WTC11 (cell line): ENCODE measurements at regions not wholly inside any gene's neighbourhood (a gene's known extent, or its start where the extent isn't known, plus 50 kb on each side); places are given as distances from the start of the nearest gene placed in this dataset.

Experiments
- ATAC-seq: fragments of 200-7000 bp; cut with Tn5 transposase; 2 replicates; pipeline ENCODE4 v1.10.0; 2021; ENCODE audit warnings: mild to moderate bottlenecking, moderate library complexity
- CTCF ChIA-PET: fragments of 300-600 bp; sonication (Branson Sonifier 250); formaldehyde crosslinking; loops from one replicate; lab custom pipeline; 2021; ENCODE audit warnings: antibody characterized with exemption; lab: Charles Lee
- POLR2A ChIA-PET: fragments of 350-600 bp; sonication (Branson Sonifier 250); formaldehyde crosslinking; loops from one replicate; lab custom pipeline; 2021; ENCODE audit warnings: antibody characterized with exemption; lab: Charles Lee
- DNase-seq: peaks from one replicate; pipeline ENCODE4 v3.0.0; 2021; ENCODE audit warnings: low spot score
- H3K27ac Mint-ChIP-seq: 2 replicates; pipeline ENCODE4 v1.8.0; 2021; ENCODE audit warnings: mixed read lengths
- H3K27me3 Mint-ChIP-seq: 2 replicates; pipeline ENCODE4 v1.8.0; 2021; ENCODE audit warnings: low read depth, mild to moderate bottlenecking, moderate library complexity, mixed read lengths
- H3K36me3 Mint-ChIP-seq: 2 replicates; pipeline ENCODE4 v1.8.0; 2021; ENCODE audit warnings: mixed read lengths
- H3K4me1 Mint-ChIP-seq: 2 replicates; pipeline ENCODE4 v1.8.0; 2022; ENCODE audit warnings: mixed read lengths
- H3K4me3 Mint-ChIP-seq: 2 replicates; pipeline ENCODE4 v1.8.0; 2021; ENCODE audit warnings: mild to moderate bottlenecking, moderate library complexity, mixed read lengths
- H3K9me3 Mint-ChIP-seq: 2 replicates; pipeline ENCODE4 v1.8.0; 2021; ENCODE audit warnings: mixed read lengths
- CBFB ChIP-seq: sonication (generic); formaldehyde crosslinking; IDR thresholded peaks from 2 replicates; pipeline ENCODE4 v1.8.1; 2022; ENCODE audit warnings: mild to moderate bottlenecking, low read depth, missing genetic modification reagents
- GABPB1 ChIP-seq: sonication (generic); formaldehyde crosslinking; IDR thresholded peaks from 2 replicates; pipeline ENCODE4 v1.8.1; 2023; ENCODE audit warnings: mild to moderate bottlenecking, missing genetic modification reagents
- JAZF1 ChIP-seq: fragments of 250-450 bp; sonication (Bioruptor Pico); IDR thresholded peaks from 2 replicates; pipeline ENCODE4 v1.9.0; 2021; ENCODE audit warnings: moderate library complexity, mild to moderate bottlenecking, inconsistent platforms
- RORB ChIP-seq: fragments of 250-450 bp; sonication (Bioruptor Pico); IDR thresholded peaks from 2 replicates; pipeline ENCODE4 v1.9.0; 2021; ENCODE audit warnings: mild to moderate bottlenecking
- TEAD1 ChIP-seq: sonication (generic); formaldehyde crosslinking; IDR thresholded peaks from 2 replicates; pipeline ENCODE4 v1.8.0; 2022; ENCODE audit warnings: mild to moderate bottlenecking, missing genetic modification reagents
- ZNF219 ChIP-seq: sonication (generic); formaldehyde crosslinking; IDR thresholded peaks from 2 replicates; pipeline ENCODE4 v1.8.0; 2023; ENCODE audit warnings: missing genetic modification reagents, mild to moderate bottlenecking, borderline replicate concordance
- ZNF232 ChIP-seq: sonication (generic); formaldehyde crosslinking; IDR thresholded peaks from 2 replicates; pipeline ENCODE4 v1.8.0; 2022; ENCODE audit warnings: mild to moderate bottlenecking, missing genetic modification reagents
- TF ChIP-seq, protein P1 (sequence below): sonication (generic); formaldehyde crosslinking; IDR thresholded peaks from 2 replicates; pipeline ENCODE4 v1.8.0; 2022; ENCODE audit warnings: mild to moderate bottlenecking, missing genetic modification reagents
- TF ChIP-seq, protein P2 (sequence below): sonication (generic); formaldehyde crosslinking; IDR thresholded peaks from 2 replicates; pipeline ENCODE4 v1.8.1; 2022; ENCODE audit warnings: mild to moderate bottlenecking, missing genetic modification reagents, moderate library complexity, borderline replicate concordance
- TF ChIP-seq, protein P3 (sequence below): fragments of 200-600 bp; IDR thresholded peaks from 2 replicates; pipeline ENCODE4 v1.8.0; 2022; ENCODE audit warnings: antibody characterized with exemption
- TF ChIP-seq, protein P4 (sequence below): sonication (generic); formaldehyde crosslinking; IDR thresholded peaks from 2 replicates; pipeline ENCODE4 v1.8.0; 2023; ENCODE audit warnings: missing genetic modification reagents, mild to moderate bottlenecking, borderline replicate concordance
- TF ChIP-seq, protein P5 (sequence below): fragments of 250-450 bp; sonication (Bioruptor Pico); IDR thresholded peaks from 2 replicates; pipeline ENCODE4 v2.1.2; 2022; ENCODE audit warnings: mild to moderate bottlenecking, moderate library complexity
- TF ChIP-seq, protein P6 (sequence below): sonication (generic); formaldehyde crosslinking; IDR thresholded peaks from 2 replicates; pipeline ENCODE4 v1.8.1; 2022; ENCODE audit warnings: missing genetic modification reagents, borderline replicate concordance

DNA sequence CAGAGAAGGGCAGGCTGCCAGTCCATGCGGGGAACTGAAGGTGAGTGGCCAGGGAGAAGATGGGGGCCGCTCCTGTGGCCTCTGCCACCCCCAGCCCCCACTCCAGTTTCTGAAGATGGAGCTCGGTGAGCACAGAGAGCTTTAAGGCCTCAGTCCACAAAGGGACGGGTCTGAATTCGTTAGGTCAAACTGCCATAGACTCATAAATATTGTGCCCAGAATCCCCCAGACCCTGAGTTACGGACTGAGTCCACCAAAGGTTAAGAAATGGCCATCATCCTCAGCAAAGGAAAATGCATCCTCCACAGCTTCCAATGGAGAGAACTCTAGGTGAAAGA, 344.2 kb downstream of the BUD13 start:
- DNase-seq (no peak), ATAC-seq (no peak)
- Mint-ChIP-seq H3K4me1 (peaks cover 22% of the 10 kb centered on the region), H3K27ac (no peak overlapping the region), H3K4me3 (no peak overlapping the region), H3K27me3 (no peaks in the 10 kb centered on the region; the same call in 1 of the 2 replicates), H3K36me3 (no peaks in the 10 kb centered on the region), H3K9me3 (no peaks in the 10 kb centered on the region)
- TF ChIP-seq, protein P1, sequence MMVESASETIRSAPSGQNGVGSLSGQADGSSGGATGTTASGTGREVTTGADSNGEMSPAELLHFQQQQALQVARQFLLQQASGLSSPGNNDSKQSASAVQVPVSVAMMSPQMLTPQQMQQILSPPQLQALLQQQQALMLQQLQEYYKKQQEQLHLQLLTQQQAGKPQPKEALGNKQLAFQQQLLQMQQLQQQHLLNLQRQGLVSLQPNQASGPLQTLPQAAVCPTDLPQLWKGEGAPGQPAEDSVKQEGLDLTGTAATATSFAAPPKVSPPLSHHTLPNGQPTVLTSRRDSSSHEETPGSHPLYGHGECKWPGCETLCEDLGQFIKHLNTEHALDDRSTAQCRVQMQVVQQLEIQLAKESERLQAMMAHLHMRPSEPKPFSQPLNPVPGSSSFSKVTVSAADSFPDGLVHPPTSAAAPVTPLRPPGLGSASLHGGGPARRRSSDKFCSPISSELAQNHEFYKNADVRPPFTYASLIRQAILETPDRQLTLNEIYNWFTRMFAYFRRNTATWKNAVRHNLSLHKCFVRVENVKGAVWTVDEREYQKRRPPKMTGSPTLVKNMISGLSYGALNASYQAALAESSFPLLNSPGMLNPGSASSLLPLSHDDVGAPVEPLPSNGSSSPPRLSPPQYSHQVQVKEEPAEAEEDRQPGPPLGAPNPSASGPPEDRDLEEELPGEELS (CRISPR knock-in tag), result no peak
- no peak for TF ChIP-seq JAZF1
- no peak for TF ChIP-seq GABPB1 (CRISPR knock-in tag)
- no peak for TF ChIP-seq RORB (CRISPR knock-in tag)
- TF ChIP-seq, protein P2, sequence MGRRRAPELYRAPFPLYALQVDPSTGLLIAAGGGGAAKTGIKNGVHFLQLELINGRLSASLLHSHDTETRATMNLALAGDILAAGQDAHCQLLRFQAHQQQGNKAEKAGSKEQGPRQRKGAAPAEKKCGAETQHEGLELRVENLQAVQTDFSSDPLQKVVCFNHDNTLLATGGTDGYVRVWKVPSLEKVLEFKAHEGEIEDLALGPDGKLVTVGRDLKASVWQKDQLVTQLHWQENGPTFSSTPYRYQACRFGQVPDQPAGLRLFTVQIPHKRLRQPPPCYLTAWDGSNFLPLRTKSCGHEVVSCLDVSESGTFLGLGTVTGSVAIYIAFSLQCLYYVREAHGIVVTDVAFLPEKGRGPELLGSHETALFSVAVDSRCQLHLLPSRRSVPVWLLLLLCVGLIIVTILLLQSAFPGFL (CRISPR knock-in tag), result no peak
- no peak for TF ChIP-seq ZNF219 (CRISPR knock-in tag)
- TF ChIP-seq ZNF232 (CRISPR knock-in tag), result no peak
- no peak for TF ChIP-seq TEAD1 (CRISPR knock-in tag)
- TF ChIP-seq, protein P3, sequence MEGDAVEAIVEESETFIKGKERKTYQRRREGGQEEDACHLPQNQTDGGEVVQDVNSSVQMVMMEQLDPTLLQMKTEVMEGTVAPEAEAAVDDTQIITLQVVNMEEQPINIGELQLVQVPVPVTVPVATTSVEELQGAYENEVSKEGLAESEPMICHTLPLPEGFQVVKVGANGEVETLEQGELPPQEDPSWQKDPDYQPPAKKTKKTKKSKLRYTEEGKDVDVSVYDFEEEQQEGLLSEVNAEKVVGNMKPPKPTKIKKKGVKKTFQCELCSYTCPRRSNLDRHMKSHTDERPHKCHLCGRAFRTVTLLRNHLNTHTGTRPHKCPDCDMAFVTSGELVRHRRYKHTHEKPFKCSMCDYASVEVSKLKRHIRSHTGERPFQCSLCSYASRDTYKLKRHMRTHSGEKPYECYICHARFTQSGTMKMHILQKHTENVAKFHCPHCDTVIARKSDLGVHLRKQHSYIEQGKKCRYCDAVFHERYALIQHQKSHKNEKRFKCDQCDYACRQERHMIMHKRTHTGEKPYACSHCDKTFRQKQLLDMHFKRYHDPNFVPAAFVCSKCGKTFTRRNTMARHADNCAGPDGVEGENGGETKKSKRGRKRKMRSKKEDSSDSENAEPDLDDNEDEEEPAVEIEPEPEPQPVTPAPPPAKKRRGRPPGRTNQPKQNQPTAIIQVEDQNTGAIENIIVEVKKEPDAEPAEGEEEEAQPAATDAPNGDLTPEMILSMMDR, result no peak
- TF ChIP-seq, protein P4, sequence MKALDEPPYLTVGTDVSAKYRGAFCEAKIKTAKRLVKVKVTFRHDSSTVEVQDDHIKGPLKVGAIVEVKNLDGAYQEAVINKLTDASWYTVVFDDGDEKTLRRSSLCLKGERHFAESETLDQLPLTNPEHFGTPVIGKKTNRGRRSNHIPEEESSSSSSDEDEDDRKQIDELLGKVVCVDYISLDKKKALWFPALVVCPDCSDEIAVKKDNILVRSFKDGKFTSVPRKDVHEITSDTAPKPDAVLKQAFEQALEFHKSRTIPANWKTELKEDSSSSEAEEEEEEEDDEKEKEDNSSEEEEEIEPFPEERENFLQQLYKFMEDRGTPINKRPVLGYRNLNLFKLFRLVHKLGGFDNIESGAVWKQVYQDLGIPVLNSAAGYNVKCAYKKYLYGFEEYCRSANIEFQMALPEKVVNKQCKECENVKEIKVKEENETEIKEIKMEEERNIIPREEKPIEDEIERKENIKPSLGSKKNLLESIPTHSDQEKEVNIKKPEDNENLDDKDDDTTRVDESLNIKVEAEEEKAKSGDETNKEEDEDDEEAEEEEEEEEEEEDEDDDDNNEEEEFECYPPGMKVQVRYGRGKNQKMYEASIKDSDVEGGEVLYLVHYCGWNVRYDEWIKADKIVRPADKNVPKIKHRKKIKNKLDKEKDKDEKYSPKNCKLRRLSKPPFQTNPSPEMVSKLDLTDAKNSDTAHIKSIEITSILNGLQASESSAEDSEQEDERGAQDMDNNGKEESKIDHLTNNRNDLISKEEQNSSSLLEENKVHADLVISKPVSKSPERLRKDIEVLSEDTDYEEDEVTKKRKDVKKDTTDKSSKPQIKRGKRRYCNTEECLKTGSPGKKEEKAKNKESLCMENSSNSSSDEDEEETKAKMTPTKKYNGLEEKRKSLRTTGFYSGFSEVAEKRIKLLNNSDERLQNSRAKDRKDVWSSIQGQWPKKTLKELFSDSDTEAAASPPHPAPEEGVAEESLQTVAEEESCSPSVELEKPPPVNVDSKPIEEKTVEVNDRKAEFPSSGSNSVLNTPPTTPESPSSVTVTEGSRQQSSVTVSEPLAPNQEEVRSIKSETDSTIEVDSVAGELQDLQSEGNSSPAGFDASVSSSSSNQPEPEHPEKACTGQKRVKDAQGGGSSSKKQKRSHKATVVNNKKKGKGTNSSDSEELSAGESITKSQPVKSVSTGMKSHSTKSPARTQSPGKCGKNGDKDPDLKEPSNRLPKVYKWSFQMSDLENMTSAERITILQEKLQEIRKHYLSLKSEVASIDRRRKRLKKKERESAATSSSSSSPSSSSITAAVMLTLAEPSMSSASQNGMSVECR (CRISPR knock-in tag), result no peak
- TF ChIP-seq, protein P5, sequence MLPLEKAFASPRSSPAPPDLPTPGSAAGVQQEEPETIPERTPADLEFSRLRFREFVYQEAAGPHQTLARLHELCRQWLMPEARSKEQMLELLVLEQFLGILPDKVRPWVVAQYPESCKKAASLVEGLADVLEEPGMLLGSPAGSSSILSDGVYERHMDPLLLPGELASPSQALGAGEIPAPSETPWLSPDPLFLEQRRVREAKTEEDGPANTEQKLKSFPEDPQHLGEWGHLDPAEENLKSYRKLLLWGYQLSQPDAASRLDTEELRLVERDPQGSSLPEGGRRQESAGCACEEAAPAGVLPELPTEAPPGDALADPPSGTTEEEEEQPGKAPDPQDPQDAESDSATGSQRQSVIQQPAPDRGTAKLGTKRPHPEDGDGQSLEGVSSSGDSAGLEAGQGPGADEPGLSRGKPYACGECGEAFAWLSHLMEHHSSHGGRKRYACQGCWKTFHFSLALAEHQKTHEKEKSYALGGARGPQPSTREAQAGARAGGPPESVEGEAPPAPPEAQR (CRISPR knock-in tag), result no peak
- TF ChIP-seq CBFB (CRISPR knock-in tag), result no peak
- TF ChIP-seq, protein P6, sequence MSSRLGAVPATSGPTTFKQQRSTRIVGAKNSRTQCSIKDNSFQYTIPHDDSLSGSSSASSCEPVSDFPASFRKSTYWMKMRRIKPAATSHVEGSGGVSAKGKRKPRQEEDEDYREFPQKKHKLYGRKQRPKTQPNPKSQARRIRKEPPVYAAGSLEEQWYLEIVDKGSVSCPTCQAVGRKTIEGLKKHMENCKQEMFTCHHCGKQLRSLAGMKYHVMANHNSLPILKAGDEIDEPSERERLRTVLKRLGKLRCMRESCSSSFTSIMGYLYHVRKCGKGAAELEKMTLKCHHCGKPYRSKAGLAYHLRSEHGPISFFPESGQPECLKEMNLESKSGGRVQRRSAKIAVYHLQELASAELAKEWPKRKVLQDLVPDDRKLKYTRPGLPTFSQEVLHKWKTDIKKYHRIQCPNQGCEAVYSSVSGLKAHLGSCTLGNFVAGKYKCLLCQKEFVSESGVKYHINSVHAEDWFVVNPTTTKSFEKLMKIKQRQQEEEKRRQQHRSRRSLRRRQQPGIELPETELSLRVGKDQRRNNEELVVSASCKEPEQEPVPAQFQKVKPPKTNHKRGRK (CRISPR knock-in tag), result no peak
- CTCF ChIA-PET, result interaction anchor here (1.0 to 2.7 kb wide), 6 partner anchors 17 to 213 kb away, joined by 3 to 20 read pairs (median 4); no protein-coding TSS in a partner anchor
- POLR2A ChIA-PET, result no interaction called here
